HG03108 (cell line): ENCODE measurements at regions not wholly inside any gene's neighbourhood (a gene's known extent, or its start where the extent isn't known, plus 50 kb on each side); places are given as distances from the start of the nearest gene placed in this dataset.

Source experiments
- ATAC-seq: cut with Tn5 transposase; IDR thresholded peaks from one replicate; pipeline ENCODE4 v1.9.1; 2021; ENCODE audit warnings: moderate library complexity; ENCODE audit not compliant: unreplicated experiment

DNA sequence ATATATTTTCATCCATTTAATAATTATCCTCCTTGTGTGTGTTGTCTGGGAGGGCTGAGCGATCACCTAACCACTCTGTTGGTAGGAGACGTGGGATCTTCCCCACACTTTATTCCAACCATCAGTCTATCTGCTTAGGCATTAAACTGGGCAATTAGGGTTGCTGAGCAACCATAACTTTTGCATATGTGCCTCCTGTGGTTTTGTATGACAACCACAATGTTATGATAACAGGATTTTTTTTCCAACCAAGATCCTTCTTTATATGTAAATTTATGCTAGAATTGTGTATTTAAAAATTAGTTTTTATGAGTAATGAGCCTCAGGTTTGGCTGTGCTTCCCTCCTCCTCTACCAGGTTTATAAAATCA, 495.0 kb upstream of the MGMT start:
- no peak for ATAC-seq

DNA sequence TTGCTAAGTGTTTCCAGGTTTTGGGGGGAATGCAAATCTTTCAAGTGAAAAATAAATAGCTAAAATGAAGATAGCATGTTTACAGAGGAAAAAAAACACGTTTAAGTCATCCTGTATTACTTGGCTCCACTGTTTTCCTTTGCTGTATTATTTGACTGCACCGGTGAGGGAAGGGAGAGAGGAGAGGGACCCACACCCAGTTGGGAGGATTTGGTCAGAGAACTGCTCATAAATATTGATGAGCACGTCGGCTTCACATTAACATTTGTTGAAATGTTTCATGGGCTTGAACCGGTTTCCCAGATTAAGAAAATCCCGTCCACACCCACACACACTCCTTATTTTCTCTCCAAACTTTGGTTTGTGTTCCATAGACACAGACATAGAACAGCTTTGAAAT, 493.8 kb upstream of the MGMT start:
- ATAC-seq = no peak

DNA sequence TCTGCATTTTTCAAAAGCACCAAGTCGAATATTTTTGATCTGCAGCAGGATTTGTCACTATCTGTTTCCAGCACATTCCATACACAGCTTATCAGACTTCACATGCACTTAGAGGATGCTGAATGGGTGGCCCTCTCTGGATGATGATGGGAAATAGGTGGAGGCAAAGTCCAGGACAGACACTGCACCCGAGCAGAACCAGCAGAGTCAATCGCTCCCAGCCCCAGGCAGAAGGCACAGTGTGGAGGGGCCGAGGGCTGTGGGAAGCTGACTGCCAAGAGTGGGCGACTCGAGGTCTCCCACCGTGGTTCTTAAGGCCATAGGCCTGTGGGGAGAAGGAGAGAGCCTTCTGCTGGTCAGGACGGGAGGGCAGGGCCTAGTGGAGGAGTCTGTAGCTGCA, 490.2 kb upstream of the MGMT start:
- no peak for ATAC-seq

DNA sequence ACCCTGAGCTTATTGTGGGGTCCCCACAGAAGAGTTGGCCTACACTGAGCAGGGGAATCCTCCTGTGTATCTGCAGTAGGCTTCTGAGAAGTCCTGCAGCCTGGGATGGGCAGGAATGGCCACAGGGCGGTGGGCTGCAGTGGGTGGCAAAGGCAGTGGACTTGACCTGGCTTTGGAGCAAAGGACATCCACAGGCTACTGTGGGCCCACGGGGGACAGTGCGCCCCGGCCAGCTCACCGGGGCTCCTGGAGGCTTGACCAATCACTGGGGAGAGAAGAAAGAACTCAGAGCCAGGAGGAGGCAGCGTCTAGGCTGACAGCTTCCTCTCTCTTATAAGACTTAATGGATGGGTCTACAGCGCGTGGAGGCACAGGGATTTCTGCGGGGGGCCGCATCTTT, 488.8 kb upstream of the MGMT start:
- no peak for ATAC-seq

DNA sequence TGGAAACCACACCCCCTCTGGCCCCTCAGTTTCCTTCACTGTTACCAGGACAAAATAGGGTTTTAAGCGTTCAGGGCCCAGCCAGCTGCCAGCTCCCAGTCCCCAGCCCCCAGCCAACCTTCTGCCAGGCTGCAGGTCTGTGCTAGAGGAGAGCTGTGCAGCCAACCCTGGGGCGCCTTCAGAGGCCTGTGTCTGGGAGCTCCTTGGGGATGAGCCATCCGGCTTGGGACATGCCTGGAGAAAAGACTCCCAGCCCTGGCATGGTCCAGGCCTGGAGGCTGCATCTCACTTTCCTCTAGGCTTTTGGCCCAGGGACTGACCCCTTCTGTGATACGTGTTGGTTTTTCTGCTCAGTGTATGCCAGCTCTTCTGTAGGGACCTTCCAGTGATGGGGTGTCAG, 487.6 kb upstream of the MGMT start:
- no peak for ATAC-seq

DNA sequence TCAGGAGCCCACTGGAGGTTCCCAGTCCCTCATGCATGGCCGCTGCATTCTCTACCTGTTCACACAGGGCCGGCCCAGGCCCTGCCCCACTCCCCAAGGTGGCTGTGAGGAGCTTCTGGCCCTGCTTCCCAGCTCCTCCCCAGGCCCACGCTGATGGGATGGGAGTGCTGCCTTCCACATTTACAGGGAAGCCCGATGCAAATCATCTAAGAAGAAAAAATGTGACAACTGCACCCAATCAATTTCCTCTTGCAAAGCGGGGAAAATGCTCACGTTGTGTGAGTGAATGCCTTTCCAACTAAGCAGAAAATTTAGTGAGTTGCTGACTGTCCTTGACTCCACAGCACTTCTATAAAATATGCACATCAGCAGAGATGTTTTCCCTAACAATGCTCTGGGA, 485.8 kb upstream of the MGMT start:
- no peak for ATAC-seq

DNA sequence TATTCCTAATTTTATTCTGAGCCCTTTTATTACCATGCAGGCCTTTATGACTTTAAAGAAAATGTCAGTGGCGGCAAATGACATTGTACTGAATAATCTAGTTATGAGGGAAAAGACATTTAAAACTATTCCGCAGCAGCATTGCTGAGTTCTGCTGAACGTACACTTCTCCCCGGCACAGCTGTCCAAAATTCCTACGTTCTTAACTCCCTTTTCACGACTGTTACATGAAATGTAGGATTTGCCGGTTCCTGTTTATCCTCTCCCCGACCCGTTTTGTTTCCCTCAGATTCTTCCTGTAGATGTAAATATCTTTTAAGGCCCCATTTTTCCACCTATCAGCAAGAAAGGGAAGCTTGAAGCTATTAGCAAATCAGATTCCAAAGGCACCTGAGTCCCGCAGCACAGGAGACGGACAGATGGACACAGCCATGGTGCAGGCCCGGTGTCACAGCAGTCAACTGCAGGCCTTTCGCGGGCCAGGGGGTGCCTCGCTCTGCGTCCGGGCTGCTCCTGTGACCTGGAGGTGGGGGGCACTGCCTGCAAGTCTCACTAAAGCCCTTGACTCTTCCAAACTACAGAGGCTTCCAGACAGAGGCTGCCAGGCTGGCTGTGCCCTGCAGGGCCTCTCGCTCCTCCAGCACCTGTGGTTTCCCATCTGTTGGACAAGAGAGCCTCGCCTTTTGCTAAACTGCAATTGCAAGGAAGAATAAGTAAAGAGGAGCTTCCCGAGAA, 485.0 kb upstream of the MGMT start:
- no peak for ATAC-seq

DNA sequence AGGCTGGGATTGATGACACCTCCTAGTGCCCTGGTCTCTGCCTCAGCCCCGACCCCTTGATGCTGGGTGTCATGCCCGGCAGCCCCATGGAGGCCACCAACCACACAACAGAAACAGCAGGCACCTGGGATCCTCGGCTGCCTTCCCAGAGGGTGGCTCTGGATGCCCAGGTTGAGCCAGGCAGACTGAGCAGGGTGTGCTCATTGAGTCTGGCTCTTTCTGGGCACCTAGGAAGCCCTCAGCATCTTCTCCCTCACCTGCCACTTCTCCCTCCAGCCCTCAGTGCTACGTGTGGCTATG, 484.5 kb upstream of the MGMT start:
- no peak for ATAC-seq

DNA sequence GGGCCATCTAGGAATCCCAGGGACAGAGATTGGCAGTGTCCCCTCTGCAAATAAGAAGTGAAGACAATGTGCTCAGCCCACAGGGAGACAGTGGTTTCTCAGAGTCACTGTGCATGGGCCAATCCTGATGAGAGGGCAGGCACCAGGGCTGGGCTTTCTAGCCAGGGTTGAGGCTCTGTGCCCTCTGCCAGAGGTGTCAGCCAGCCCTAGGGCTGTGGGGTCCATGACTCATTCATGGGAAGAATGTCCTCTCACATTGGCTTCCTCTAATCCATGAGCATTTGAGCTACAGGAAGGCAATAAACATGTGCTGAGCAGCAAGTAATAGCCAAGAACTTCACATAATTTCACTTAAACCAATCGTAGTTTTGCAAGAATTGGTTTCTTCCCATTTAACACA, 482.0 kb upstream of the MGMT start:
- ATAC-seq = no peak

DNA sequence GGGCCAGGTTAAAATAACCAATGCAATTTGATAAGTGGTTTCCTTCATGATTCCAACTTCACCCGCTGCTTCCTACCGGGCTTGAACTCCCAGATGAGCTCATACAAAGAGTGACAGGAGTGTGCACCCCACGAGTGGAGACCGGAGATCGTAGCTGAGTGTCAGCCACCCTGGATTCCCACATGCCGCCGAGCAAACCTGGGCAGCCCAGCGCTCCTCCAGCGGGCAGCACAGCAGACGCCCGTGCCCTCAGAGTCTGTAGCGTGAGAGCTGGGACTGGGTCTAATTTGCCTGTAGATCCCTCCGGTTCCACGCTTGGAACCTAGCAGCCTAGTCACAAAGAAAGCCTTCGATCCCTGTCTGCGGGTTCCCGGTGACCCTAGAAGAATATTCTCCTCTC, 476.1 kb upstream of the MGMT start:
- ATAC-seq = no peak

DNA sequence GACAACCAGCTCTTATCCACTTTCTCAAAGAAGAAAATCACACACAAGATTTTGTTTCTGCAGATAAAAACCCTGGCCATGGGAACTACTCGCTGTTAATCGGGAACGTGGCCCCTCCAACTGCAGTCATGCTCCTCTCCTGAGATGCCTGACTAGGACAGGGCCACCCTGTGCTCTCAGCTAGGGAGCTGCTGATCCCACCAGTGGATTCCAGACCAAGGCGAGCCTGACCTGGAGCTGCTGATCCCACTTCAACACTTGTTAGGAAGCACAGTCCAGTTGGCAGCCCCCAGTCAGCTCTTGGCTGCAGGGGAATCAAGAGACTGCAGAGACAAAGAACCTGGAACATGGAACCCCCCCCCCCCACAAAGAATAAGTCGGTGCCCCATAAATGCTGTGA, 474.3 kb upstream of the MGMT start:
- ATAC-seq = no peak

DNA sequence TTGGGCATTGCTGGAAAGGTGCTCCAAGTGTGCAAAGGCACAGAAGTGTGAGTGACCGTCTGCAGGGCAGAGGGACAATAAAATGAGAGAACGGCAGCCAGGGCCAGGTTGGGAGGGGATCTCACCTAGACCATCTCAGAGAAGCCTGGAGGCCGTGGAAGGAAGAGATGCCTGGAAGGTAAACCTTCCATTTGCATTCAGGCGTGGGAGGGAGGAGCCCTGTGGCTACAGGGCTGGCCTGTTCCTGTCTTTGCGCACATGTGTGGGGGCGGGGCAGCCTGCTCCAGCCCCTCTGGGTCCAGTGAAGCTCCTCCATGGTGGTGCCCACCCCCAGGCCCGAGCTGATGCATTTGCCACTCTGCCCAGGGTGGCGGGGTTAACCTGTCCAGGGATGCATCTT, 473.6 kb upstream of the MGMT start:
- no peak for ATAC-seq

DNA sequence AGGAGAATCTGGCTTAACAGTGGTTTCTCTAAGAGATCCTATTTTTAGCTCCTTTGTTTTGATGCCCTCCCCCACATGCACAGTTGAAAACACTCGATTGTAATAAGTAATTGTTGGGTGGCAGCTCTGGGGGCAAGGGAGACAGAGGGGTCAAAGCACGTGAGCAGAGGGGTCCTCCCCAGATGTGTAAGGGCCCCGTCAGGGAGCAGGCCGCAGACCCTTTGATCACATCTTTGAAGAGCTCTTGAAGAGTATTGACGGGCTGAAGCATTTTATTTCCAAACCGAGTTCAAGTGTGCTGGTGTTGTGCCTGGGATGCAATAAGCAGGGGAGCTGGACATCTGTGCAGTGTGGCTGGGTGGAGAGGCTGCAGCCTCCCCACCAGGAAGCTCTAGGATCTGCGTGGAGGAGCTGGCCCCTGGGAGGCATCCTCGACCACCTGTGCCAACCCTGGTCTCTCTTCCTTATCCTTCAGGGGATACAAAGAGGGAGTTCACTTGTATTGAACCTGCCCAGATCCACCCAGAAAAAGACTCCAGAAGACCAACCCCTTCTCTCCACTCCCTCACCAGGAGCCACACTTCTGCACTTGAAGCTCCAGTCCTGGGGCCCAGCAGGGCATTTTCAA, 473.0 kb upstream of the MGMT start:
- no peak for ATAC-seq

DNA sequence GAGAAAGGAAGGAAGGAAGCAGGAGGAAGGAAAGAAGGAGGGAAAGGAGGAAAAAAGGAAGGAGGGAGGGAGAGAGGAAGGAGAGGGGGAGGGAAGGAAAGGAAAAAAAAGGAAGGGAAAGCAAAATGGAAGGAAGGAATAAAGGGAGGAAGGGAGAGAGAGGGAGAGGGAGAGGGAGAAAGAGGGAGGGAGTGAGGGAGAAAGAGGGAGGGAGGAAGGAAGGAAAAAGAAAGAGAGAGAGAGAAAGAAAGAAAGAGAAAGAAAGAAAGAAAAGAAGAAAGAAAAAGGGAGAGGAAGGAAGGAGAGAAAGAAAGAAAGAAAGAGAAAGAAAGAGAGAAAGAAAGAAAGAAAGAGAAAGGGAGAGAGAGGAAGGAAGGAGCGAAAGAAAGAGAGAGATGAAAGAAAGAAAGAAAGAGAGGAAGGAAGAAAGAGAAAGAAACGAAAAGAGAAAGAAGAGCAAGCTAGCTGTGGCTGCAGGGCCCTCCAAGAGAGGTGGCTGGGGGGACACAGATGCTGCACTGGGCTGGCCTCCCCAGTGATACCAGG, 472.4 kb upstream of the MGMT start:
- no peak for ATAC-seq

DNA sequence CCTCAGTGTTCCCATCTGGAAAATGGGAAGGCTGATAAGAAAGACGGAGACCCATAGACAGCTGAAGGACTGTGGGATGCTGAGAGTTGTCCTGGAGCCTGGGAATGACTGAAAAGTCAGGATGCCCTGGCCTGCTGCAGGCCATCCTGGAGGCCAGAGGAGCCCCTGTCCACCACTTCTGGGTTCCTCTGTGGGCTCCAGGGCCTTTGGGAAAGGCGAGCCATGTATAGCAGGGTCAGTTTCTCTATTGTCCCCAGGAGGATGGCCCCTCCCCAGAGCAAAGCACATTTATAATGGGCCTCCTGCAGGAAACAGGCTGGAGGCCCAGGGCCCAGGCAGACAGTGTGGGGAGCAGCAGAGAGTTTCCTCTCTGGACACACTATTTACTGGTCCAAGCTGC, 471.4 kb upstream of the MGMT start:
- ATAC-seq = no peak

DNA sequence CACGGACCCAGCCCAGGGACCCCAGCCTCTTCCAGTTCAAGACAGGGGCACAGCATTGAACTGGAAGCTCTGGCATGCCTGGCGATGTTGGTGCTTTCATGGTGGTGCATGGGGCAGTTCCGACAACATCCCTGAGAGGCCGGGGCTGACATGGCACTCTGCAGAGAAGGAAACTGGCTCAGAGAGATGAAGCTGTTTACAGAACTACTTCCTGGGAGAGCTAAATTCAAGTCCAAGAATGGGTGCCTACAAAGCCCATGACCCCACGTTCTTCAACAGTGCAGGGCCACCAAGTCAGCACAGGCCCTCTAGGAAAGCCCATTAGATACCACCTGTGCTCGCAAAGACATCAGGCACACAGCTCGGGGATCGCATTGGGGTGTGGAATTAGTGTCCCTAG, 470.9 kb upstream of the MGMT start:
- no peak for ATAC-seq

DNA sequence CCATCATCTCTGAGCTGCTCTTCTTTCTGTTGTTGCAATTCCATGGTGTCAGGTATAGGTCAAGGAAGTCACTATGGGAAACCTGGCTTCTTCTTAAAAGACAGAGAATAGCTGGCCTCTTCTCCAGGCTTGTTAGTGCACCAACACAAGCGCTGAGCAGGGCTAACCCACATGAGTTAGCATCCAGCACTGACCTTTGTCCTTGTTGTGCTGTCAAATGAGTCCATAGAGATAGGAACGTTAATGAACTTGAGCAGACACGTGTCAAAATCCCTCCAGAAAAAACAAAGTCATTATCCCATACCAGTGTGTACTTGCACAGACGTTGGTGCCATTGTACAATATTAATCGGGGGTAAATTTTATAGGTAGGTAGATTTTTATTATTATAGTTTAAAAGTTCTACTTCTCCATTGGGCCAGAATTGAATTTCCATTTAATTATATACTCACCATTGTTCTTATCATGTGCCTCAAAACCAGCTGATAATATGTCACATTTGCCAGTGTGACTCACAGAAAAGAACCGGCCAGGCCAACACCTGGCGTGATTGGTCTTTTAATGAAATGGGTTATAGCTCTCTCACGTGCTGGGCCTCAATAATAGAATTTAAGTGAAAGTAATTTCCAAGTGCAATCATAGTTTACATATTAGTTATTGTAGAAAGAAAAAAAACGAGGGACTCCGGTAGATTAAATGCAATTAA, 468.8 kb upstream of the MGMT start:
- ATAC-seq = no peak

DNA sequence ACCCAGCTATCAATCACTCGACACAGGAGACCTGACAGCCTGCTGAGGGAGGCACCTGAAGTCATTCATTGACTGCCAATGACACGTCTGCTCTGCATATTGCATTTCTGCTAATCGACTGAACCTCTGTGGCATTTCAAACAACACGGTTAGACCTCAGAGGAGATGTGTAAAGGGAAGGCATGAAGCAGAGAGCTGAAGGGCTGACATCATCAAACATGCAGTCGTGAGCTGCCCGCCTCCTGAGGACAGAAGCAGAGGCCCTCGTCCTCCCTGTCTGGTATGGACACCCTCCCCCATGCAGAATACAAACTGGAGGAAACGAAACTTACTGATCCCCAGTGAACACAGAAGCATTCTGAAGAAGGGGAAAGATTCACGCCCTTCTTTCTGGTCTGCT, 462.6 kb upstream of the MGMT start:
- ATAC-seq = no peak

DNA sequence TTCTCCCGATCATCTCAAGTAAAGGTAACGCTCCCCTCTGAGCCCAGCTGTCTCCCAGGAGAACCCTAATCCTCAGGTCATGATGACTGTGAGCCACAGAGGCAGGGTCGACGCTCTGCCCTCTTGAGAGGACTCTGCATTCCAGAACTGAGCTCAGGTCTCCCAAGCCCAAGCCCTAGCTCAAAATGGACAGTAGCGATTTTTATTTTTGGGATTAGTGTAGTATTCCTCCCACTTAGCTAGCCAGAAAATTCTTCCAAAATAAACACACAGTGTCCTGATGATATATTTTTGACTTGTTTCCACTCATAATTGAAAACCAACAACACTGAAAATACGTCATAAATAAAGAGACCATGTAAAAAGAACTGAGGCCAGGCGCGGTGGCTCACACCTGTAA, 462.0 kb upstream of the MGMT start:
- no peak for ATAC-seq

DNA sequence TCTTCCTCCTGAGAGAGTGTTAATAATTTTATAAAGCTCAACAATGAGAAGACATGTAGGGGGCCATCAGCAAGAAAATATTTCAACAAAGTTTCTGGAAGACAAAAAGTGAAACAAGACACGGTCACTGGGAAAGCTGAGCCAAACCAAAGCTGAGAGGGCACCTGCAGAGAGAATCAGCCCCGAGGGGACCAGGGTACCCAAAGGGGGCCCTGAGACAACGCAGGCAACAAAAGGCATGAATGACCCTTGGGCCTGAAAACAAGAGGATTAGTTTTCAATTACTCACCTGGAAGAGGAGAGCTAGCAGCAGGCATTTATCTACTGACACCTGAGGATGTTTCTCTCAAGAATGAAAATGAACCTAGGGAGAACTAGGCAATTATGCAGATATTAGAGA, 461.2 kb upstream of the MGMT start:
- no peak for ATAC-seq

DNA sequence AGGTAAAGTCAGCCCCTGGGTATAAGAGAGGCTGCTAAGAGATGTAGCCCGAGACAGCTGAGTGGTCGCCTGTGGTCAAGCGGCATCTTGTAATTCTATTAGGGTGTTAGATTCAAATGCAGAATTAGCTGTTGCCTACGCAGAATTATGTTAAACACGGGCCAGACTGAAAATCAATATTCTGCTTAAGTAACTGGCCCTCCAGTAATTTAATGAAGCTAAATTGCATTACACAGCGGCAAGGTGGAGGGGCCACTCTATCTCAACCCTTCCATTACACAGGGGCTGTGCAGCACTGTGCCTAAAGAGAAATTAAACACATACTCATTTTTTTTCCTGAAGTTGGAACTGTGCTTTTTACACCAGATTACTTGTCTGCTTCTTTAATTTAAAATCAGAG, 448.5 kb upstream of the MGMT start:
- no peak for ATAC-seq

DNA sequence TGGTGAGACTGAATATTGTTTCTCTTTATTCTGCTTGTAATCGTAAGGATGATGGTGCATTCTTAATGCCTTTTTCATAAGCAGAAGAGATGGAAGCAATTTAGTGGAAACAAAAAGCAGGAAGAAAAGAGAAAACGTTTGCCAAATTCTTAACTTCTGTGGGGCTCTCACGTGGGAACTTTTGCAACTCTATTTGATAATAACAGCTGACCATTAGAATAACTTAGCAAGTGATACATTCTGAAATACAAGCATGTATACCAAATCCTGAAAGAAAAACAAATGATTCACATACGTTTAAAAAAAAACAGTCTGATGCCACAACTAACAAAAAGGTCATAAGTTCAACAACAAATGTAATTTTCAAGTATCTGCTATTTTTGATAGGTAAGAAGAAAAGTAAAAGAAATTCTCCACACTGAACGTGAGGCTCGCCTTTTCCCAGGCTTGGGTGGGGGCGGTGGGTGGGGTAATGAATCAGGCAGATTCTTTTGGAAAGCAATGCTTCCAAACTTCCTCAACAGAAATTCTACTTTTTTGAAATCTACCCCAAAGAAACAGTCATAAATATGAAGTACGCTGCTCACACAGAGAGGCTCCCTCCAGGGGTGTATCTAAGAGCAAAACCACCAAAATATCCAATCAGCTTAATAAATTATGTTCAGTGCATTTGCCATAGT, 446.2 kb upstream of the MGMT start:
- no peak for ATAC-seq
